HEK293 (cell line): ENCODE measurements at regions not wholly inside any gene's neighbourhood (a gene's known extent, or its start where the extent isn't known, plus 50 kb on each side); places are given as distances from the start of the nearest gene placed in this dataset.

Experiments
- CTCF ChIP-seq: fragments of 450-650 bp; formaldehyde crosslinking; IDR thresholded peaks from 2 replicates; pipeline ENCODE4 v1.5.1; 2016; ENCODE audit warnings: missing biosample characterization, missing genetic modification characterization
- GLI2 ChIP-seq: fragments of 450-650 bp; formaldehyde crosslinking; IDR thresholded peaks from 2 replicates; pipeline ENCODE4; 2017; ENCODE audit warnings: missing biosample characterization, missing genetic modification characterization, low read depth, borderline replicate concordance
- REPIN1 ChIP-seq: fragments of 450-650 bp; formaldehyde crosslinking; IDR thresholded peaks from 2 replicates; pipeline ENCODE4 v1.5.1; 2017; ENCODE audit warnings: missing biosample characterization, missing genetic modification characterization, low read depth
- TRIM28 ChIP-seq: IDR thresholded peaks from 2 replicates; pipeline ENCODE4 v1.6.1; 2011; ENCODE audit warnings: low read length, control low read depth, borderline replicate concordance
- YY1 ChIP-seq: fragments of 450-650 bp; formaldehyde crosslinking; IDR thresholded peaks from 2 replicates; pipeline ENCODE4 v1.5.1; 2018; ENCODE audit warnings: missing biosample characterization, missing genetic modification characterization
- ZBTB17 ChIP-seq: fragments of 450-650 bp; formaldehyde crosslinking; IDR thresholded peaks from 2 replicates; pipeline ENCODE4 v1.5.1; 2016; ENCODE audit warnings: missing biosample characterization, missing genetic modification characterization
- ZNF121 ChIP-seq: fragments of 450-650 bp; formaldehyde crosslinking; IDR thresholded peaks from 2 replicates; pipeline ENCODE4 v1.5.1; 2016; ENCODE audit warnings: missing biosample characterization, missing genetic modification characterization
- ZNF670 ChIP-seq: fragments of 450-650 bp; formaldehyde crosslinking; IDR thresholded peaks from 2 replicates; pipeline ENCODE4 v1.5.1; 2016; ENCODE audit warnings: missing biosample characterization, missing genetic modification characterization, low read depth
- TF ChIP-seq, protein P1 (sequence below): fragments of 450-650 bp; formaldehyde crosslinking; IDR thresholded peaks from 2 replicates; pipeline ENCODE4 v1.5.1; 2017; ENCODE audit warnings: missing biosample characterization, missing genetic modification characterization

- no peak for TF ChIP-seq GLI2 (tag by site-specific recombination)
- TF ChIP-seq ZBTB17 (tag by site-specific recombination) = no peak
- no peak for TF ChIP-seq TRIM28
- TF ChIP-seq, protein P1, sequence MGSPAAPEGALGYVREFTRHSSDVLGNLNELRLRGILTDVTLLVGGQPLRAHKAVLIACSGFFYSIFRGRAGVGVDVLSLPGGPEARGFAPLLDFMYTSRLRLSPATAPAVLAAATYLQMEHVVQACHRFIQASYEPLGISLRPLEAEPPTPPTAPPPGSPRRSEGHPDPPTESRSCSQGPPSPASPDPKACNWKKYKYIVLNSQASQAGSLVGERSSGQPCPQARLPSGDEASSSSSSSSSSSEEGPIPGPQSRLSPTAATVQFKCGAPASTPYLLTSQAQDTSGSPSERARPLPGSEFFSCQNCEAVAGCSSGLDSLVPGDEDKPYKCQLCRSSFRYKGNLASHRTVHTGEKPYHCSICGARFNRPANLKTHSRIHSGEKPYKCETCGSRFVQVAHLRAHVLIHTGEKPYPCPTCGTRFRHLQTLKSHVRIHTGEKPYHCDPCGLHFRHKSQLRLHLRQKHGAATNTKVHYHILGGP (tag by site-specific recombination) = no peak
- TF ChIP-seq CTCF (tag by site-specific recombination) = no peak
- no peak for TF ChIP-seq ZNF670 (tag by site-specific recombination)
- TF ChIP-seq REPIN1 (tag by site-specific recombination) = no peak
- TF ChIP-seq ZNF121 = no peak
- no peak for TF ChIP-seq YY1
Observed at GRCh38 chr1:190699165-190699564, 221.5 kb upstream of the BRINP3 start.
